Kidney (tissue), 13 donors: ENCODE measurements at regions not wholly inside any gene's neighbourhood (a gene's known extent, or its start where the extent isn't known, plus 50 kb on each side); places are given as distances from the start of the nearest gene placed in this dataset.

Source experiments
- DNase-seq, 5 donors: peaks; one replicate each; pipeline ENCODE4 v3.0.0-alpha.2; 2013 to 2020
- FAIRE-seq: peaks from 2 replicates; lab custom pipeline; 2012; peaks lifted over from hg19 to GRCh38; lab: Jason Lieb, UNC
- H3K27ac ChIP-seq, 2 donors: one replicate each; pipeline ENCODE4 v1.7.0; 2013; ENCODE audit warnings: low read depth in 2 of 2, low read length in 2 of 2, inconsistent platforms in 1 of 2
- H3K27me3 ChIP-seq: one replicate; pipeline ENCODE4 v1.7.1; 2013; ENCODE audit warnings: low read length, inconsistent platforms; ENCODE audit not compliant: control insufficient read depth, insufficient read depth
- H3K36me3 ChIP-seq, 3 donors: one replicate each; pipeline versions ENCODE4 v1.7.0 to v1.7.1; 2013; ENCODE audit warnings: low read length in 3 of 3, control low read depth in 1 of 3, inconsistent platforms in 1 of 3; ENCODE audit not compliant: insufficient read depth in 3 of 3, control insufficient read depth in 2 of 3
- H3K4me1 ChIP-seq, 3 donors: one replicate each; pipeline versions ENCODE4 v1.7.0 to v1.7.1; 2013; ENCODE audit warnings: low read length in 3 of 3, inconsistent platforms in 1 of 3, low read depth in 1 of 3; ENCODE audit not compliant: control insufficient read depth in 2 of 3, insufficient read depth in 2 of 3
- H3K4me3 ChIP-seq, 3 donors: one replicate each; pipeline versions ENCODE4 v1.7.0 to v1.8.1; 2013; ENCODE audit warnings: low read length in 3 of 3, control low read depth in 1 of 3, inconsistent platforms in 1 of 3
- H3K9ac ChIP-seq, 3 donors: one replicate each; pipeline versions ENCODE4 v1.7.0 to v1.7.1; 2013; ENCODE audit warnings: low read length in 3 of 3, control low read depth in 1 of 3, inconsistent platforms in 1 of 3
- H3K9me3 ChIP-seq, 3 donors: one replicate each; pipeline versions ENCODE4 v1.7.0 to v1.7.1; 2013; ENCODE audit warnings: low read length in 3 of 3, control low read depth in 1 of 3, inconsistent platforms in 1 of 3; ENCODE audit not compliant: control insufficient read depth in 2 of 3, insufficient read depth in 1 of 3
- CTCF ChIP-seq: IDR thresholded peaks from 3 replicates; pipeline ENCODE4 v1.5.1; 2012; ENCODE audit warnings: mild to moderate bottlenecking, moderate library complexity, borderline replicate concordance; ENCODE audit not compliant: insufficient read depth; ENCODE audit errors: extremely low read depth
- intact Hi-C: fragments of 100-400 bp; cut with DNase I; formaldehyde crosslinking; loops from one replicate; pipeline ENCODE4 v1.11.1; 2022
- donor health status: control.
- donor health status: control.
- donor health status: control.
- donor health status: control.
- donor health status: control.
- donor health status: DM: yes; HTN: yes; CAD: no.
- donor health status: Normal renal cell carcinoma (clear cell type).

DNA sequence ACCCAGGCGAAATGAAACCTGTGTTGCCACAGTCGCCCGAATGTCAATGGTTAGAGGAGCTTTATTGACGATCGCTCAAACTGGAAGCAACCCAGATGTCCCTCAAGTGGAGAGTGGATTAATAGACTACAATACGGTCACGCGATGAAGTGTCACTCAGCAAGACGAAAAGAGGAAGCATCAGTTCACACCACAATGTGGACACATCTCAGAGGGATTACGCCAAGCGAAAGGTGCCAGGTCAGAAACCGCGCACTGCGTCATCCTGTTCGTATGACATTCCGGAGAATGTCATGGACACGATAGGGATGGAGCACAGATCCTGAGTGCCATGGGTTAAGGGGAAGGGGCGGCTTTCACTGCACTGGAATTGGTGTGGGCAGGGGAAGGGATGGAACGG is 111.7 kb downstream of the HMX1 start:
- no peak overlapping the region for H3K27ac ChIP-seq
- H3K4me1 ChIP-seq = no peaks in the 10 kb centered on the region
- no peak for TF ChIP-seq CTCF
- intact Hi-C loops = no loop called here
- H3K9ac ChIP-seq = no peak overlapping the region
- H3K36me3 ChIP-seq = no peaks in the 10 kb centered on the region
- no peak overlapping the region for H3K4me3 ChIP-seq
- DNase-seq (peak in 2 of 5 donors; percentile 15 to 18), FAIRE-seq (no peak)
- peaks cover 3% of the 10 kb centered on the region for H3K27me3 ChIP-seq
- H3K9me3 ChIP-seq = no peaks in the 10 kb centered on the region

DNA sequence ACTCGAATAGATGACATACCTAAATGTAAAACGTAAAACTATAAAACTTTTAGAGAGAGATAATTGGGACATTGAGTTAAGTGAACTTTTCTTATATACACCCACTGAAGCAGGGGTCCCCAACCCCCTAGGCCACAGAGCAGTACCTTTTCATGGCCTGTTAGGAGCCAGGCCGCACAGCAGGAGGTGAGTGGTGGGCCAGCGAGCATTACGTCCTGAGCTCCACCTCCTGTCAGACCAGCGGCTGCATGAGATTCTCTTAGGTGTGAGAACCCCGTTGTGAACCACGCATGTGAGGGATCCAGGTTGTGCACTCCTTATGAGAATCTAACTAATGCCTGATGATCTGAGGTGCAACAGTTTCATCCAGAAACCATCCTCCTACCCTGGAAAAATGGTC is 114.8 kb downstream of the HMX1 start:
- FAIRE-seq (no peak), DNase-seq (peak in 2 of 5 donors; percentile 6 to 38)
- H3K4me3 ChIP-seq = no peak overlapping the region
- intact Hi-C loops = no loop called here
- H3K9me3 ChIP-seq = no peaks in the 10 kb centered on the region
- no peak overlapping the region for H3K27ac ChIP-seq
- H3K27me3 ChIP-seq = peaks cover 3% of the 10 kb centered on the region
- TF ChIP-seq CTCF = no peak
- H3K9ac ChIP-seq = no peak overlapping the region
- no peaks in the 10 kb centered on the region for H3K36me3 ChIP-seq
- no peaks in the 10 kb centered on the region for H3K4me1 ChIP-seq

DNA sequence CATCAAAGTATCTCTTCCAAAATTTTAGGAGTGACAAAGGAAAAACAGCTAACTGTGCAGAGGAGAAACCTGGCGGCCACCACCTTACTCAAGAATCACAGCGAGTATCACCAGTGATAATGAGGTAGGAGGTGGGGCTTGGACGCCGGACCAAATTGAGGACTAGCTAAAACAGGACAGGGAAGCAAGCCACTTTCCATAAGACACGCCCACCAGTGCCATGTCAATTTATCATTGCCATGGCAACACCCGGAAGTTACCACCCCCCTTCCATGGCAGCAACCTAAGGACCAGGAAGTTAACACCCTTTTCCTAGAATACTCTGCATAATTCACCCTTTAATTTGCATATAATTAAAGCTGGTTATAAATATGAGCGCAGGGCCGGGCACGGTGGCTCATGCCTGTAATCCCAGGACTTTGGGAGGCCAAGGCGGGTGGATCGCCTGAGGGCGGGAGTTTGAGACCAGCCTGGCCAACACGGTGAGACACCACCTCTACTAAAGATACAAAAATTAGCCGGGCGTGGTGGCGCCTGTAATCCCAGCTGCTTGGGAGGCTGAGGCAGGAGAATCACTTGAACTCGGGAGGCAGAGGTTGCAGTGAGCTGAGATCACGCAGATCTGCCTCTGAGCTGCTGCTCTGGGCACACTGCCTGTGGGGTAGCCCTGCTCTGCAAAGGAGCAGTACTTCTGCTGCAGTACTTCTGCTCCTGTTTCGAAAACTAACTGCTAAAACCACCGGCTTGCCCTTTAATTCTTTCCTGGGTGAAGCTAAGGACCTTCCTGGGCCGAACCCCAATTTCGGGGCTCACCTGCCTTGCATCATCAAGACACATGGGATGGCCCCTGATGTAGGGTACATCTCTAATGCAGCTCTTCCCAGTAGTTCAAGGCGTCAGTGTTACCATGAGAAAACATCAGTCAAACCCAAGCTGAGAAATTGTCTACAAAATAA is 116.7 kb downstream of the HMX1 start:
- intact Hi-C loops = no loop called here
- no peak for FAIRE-seq

More for the DNA sequence above, 116.7 kb downstream of the HMX1 start:
- Histone ChIP-seq H3K27ac (no peak overlapping the region), H3K36me3 (no peaks in the 10 kb centered on the region), H3K4me3 (no peak overlapping the region), H3K27me3 (peaks cover 1% of the 10 kb centered on the region), H3K9ac (no peak overlapping the region), H3K4me1 (no peaks in the 10 kb centered on the region), H3K9me3 (no peaks in the 10 kb centered on the region)
- TF ChIP-seq CTCF = no peak
- peak in 2 of 5 donors; percentile 14 to 23 for DNase-seq
